ENCODE measurements at regions not wholly inside any gene's neighbourhood (a gene's known extent, or its start where the extent isn't known, plus 50 kb on each side); places are given as distances from the start of the nearest gene placed in this dataset.

GRCh38 chr19:27997069-27997468 is 1215.9 kb downstream of the UQCRFS1 start:
- Mint-ChIP-seq H3K27me3 (no peaks in the 10 kb centered on the region), H3K36me3 (ENCODE audit: low read depth) (no peaks in the 10 kb centered on the region), H3K4me1 (no peaks in the 10 kb centered on the region), H3K27ac (no peak overlapping the region), H3K9me3 (peaks cover 8% of the 10 kb centered on the region), H3K4me3 (no peak overlapping the region)
- intact Hi-C loops (cut with micrococcal nuclease): no loop called here
- TF ChIP-seq CTCF (IDR thresholded peaks at IDR 0.05): no peak
- DNase-seq: no peak
- no peak for ATAC-seq (ENCODE audit: low read depth)
- CTCF ChIA-PET: no interaction called here
- POLR2A ChIA-PET: no interaction called here

- peaks cover 2% of the 10 kb centered on the region for H3K9me3 Mint-ChIP-seq
- no peak overlapping the region for H3K27ac Mint-ChIP-seq
- DNase-seq (no peak), ATAC-seq (ENCODE audit: low read depth) (no peak)
- no peaks in the 10 kb centered on the region for H3K4me1 Mint-ChIP-seq
- CTCF ChIA-PET: no interaction called here
- no peaks in the 10 kb centered on the region for H3K27me3 Mint-ChIP-seq
- H3K36me3 Mint-ChIP-seq (ENCODE audit: low read depth): no peaks in the 10 kb centered on the region
- no peak overlapping the region for H3K4me3 Mint-ChIP-seq
- intact Hi-C loops (cut with micrococcal nuclease): no loop called here
- POLR2A ChIA-PET: no interaction called here
- TF ChIP-seq CTCF (IDR thresholded peaks at IDR 0.05): no peak
These were observed 1219.1 kb downstream of the UQCRFS1 start for GRCh38 chr19:27993619-27994570.

- intact Hi-C loops (cut with micrococcal nuclease): no loop called here
- Mint-ChIP-seq H3K4me1 (no peaks in the 10 kb centered on the region), H3K36me3 (ENCODE audit: low read depth) (no peaks in the 10 kb centered on the region), H3K9me3 (no peaks in the 10 kb centered on the region), H3K27me3 (no peaks in the 10 kb centered on the region), H3K4me3 (no peak overlapping the region), H3K27ac (no peak overlapping the region)
- TF ChIP-seq CTCF (IDR thresholded peaks at IDR 0.05): no peak
- ATAC-seq (ENCODE audit: low read depth): no peak
- DNase-seq: no peak
- ChIA-PET POLR2A (no interaction called here), CTCF (no interaction called here)
These were observed 1226.7 kb downstream of the UQCRFS1 start for GRCh38 chr19:27986299-27986698.

- intact Hi-C loops (cut with micrococcal nuclease): no loop called here
- Mint-ChIP-seq H3K4me3 (no peak overlapping the region), H3K27me3 (no peaks in the 10 kb centered on the region), H3K27ac (no peak overlapping the region), H3K4me1 (no peaks in the 10 kb centered on the region), H3K36me3 (ENCODE audit: low read depth) (no peaks in the 10 kb centered on the region), H3K9me3 (peaks cover 4% of the 10 kb centered on the region)
- POLR2A ChIA-PET: no interaction called here
- no peak for TF ChIP-seq CTCF (IDR thresholded peaks at IDR 0.05)
- ATAC-seq (ENCODE audit: low read depth) (no peak), DNase-seq (no peak)
- CTCF ChIA-PET: no interaction called here
These were observed 1237.4 kb downstream of the UQCRFS1 start for GRCh38 chr19:27975419-27976005.

DNA sequence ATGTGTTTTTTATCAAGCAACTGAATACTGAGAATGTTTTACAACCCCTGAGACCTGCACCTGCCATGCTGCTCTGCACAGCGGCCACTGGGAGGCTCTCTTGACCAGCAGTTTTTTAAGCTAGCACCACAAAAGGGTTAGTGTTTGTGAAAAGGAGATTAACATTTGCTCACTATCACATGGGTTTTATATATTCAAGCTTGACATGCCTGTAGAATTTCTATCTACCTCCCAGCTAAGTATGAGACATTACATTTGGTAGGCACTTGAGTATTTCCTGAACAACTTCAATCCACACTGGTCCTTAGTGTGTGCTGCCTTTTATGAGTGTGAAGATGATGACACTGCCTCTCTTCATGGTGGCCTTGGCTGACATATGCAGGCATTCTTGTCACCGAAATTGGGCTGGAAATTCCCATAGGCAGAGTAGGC is 1238.9 kb downstream of the UQCRFS1 start:
- Mint-ChIP-seq H3K4me3 (no peak overlapping the region), H3K9me3 (peaks cover 3% of the 10 kb centered on the region), H3K36me3 (ENCODE audit: low read depth) (no peaks in the 10 kb centered on the region), H3K27ac (no peak overlapping the region), H3K27me3 (no peaks in the 10 kb centered on the region), H3K4me1 (no peaks in the 10 kb centered on the region)
- DNase-seq (no peak), ATAC-seq (ENCODE audit: low read depth) (no peak)
- CTCF ChIA-PET: interaction anchor here (1.5 kb wide), 1 partner anchor 1290 kb away, joined by 3 read pairs; no protein-coding TSS in a partner anchor
- POLR2A ChIA-PET: no interaction called here
- intact Hi-C loops (cut with micrococcal nuclease): no loop called here
- no peak for TF ChIP-seq CTCF (IDR thresholded peaks at IDR 0.05)
